GM19351 (cell line): ENCODE measurements at regions not wholly inside any gene's neighbourhood (a gene's known extent, or its start where the extent isn't known, plus 50 kb on each side); places are given as distances from the start of the nearest gene placed in this dataset.

Experiments
- ATAC-seq: cut with Tn5 transposase; IDR thresholded peaks from one replicate; pipeline ENCODE4 v1.9.1; 2021; ENCODE audit warnings: mild to moderate bottlenecking, moderate library complexity; ENCODE audit not compliant: unreplicated experiment

- ATAC-seq = no peak
These were observed 95.7 kb upstream of the SPRY2 start for GRCh38 chr13:80436571-80437169.

- no peak for ATAC-seq
These were observed 89.6 kb upstream of the SPRY2 start for GRCh38 chr13:80430561-80430960.

- no peak for ATAC-seq
These were observed 87.6 kb upstream of the SPRY2 start for GRCh38 chr13:80428349-80429096.

- ATAC-seq = no peak
These were observed 78.5 kb upstream of the SPRY2 start for GRCh38 chr13:80419416-80419815.

- ATAC-seq = no peak
These were observed 72.7 kb upstream of the SPRY2 start for GRCh38 chr13:80413611-80414010.

GRCh38 chr13:80408270-80408669 is 67.3 kb upstream of the SPRY2 start:
- ATAC-seq = peak; percentile 38

GRCh38 chr13:80400865-80401426 is 60.0 kb upstream of the SPRY2 start:
- no peak for ATAC-seq

- ATAC-seq = no peak
These were observed 59.4 kb upstream of the SPRY2 start for GRCh38 chr13:80400164-80400864.

- peak; percentile 58 for ATAC-seq
These were observed 58.6 kb upstream of the SPRY2 start for GRCh38 chr13:80399340-80400163.
